HG02852 (cell line): ENCODE measurements at regions not wholly inside any gene's neighbourhood (a gene's known extent, or its start where the extent isn't known, plus 50 kb on each side); places are given as distances from the start of the nearest gene placed in this dataset.

ENCODE experiments used
- ATAC-seq: cut with Tn5 transposase; IDR thresholded peaks from one replicate; pipeline ENCODE4 v1.9.1; 2021; ENCODE audit warnings: mild to moderate bottlenecking, moderate library complexity; ENCODE audit not compliant: unreplicated experiment

GRCh38 chr6:102549221-102549874 lies 1155.8 kb downstream of the GRIK2 start:
- no peak for ATAC-seq

- ATAC-seq: no peak
These were observed 1131.8 kb downstream of the GRIK2 start for GRCh38 chr6:102525336-102525735.

- no peak for ATAC-seq
These were observed 1127.5 kb downstream of the GRIK2 start for GRCh38 chr6:102520966-102521365.

GRCh38 chr6:102517506-102517905 lies 1124.0 kb downstream of the GRIK2 start:
- no peak for ATAC-seq

- ATAC-seq: no peak
These were observed 1108.1 kb downstream of the GRIK2 start for GRCh38 chr6:102501615-102502014.

- no peak for ATAC-seq
These were observed 1101.3 kb downstream of the GRIK2 start for GRCh38 chr6:102494808-102495207.

- no peak for ATAC-seq
These were observed 1100.0 kb downstream of the GRIK2 start for GRCh38 chr6:102493485-102493884.

- ATAC-seq: no peak
These were observed 1095.2 kb downstream of the GRIK2 start for GRCh38 chr6:102488729-102489128.

GRCh38 chr6:102485480-102485879 lies 1092.0 kb downstream of the GRIK2 start:
- ATAC-seq: no peak

GRCh38 chr6:102474041-102474807 lies 1080.7 kb downstream of the GRIK2 start:
- ATAC-seq: no peak

- no peak for ATAC-seq
These were observed 1065.5 kb downstream of the GRIK2 start for GRCh38 chr6:102458990-102459389.

GRCh38 chr6:102438171-102438570 lies 1044.7 kb downstream of the GRIK2 start:
- ATAC-seq: no peak

- no peak for ATAC-seq
These were observed 1024.0 kb downstream of the GRIK2 start for GRCh38 chr6:102417368-102417998.

- no peak for ATAC-seq
These were observed 1022.4 kb downstream of the GRIK2 start for GRCh38 chr6:102415891-102416290.

GRCh38 chr6:102411796-102412195 lies 1018.3 kb downstream of the GRIK2 start:
- no peak for ATAC-seq

- no peak for ATAC-seq
These were observed 1014.6 kb downstream of the GRIK2 start for GRCh38 chr6:102407886-102408741.

- ATAC-seq: no peak
These were observed 1012.4 kb downstream of the GRIK2 start for GRCh38 chr6:102405860-102406259.

- peak; percentile 49 for ATAC-seq
These were observed 1009.3 kb downstream of the GRIK2 start for GRCh38 chr6:102402635-102403329.

GRCh38 chr6:102398788-102399390 lies 1005.4 kb downstream of the GRIK2 start:
- ATAC-seq: no peak

- no peak for ATAC-seq
These were observed 997.0 kb downstream of the GRIK2 start for GRCh38 chr6:102390541-102390940.
